Right ventricle myocardium superior (tissue), 1 donor: ENCODE measurements at regions not wholly inside any gene's neighbourhood (a gene's known extent, or its start where the extent isn't known, plus 50 kb on each side); places are given as distances from the start of the nearest gene placed in this dataset.
"Not testable (repeated sequence)": the region's sequence is repeated elsewhere in the genome, so short reads cannot be mapped to it uniquely, and the experiment has no call there.

Experiments
- ATAC-seq: fragments of 200-7000 bp; cut with Tn5 transposase; one replicate; pipeline ENCODE4 v1.9.1; 2020; ENCODE audit warnings: mild to moderate bottlenecking; ENCODE audit not compliant: poor library complexity
- DNase-seq: peaks from one replicate; pipeline ENCODE4 v3.0.0-alpha.2; 2020
- intact Hi-C: fragments of 100-400 bp; cut with DNase I; formaldehyde crosslinking; loops from one replicate; pipeline ENCODE4 v1.11.2; 2022
- donor health status: DM: no; HTN: yes; CAD: no; lungs with severe emphysema.

DNA sequence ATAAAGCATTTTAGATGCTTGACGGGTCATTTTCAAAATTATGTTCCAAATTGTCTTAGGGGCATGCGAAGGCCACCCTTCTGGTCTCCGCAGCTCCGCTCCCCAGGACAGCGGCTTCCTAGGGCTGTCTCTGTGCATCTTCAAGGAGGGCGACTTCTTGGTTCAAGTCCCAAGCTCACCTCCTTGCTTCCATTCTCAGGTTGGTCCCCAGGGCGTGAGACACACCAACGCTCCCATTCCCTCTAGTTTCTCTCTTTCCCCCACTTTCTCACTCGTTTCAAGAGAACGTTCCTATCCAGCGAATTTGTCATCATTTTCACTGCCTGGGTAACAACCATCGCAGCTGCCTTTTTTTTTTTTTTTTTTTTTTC lies 109.4 kb upstream of the CCND2 start:
- no peak for DNase-seq
- ATAC-seq = no peak
- intact Hi-C loops = no loop called here

DNA sequence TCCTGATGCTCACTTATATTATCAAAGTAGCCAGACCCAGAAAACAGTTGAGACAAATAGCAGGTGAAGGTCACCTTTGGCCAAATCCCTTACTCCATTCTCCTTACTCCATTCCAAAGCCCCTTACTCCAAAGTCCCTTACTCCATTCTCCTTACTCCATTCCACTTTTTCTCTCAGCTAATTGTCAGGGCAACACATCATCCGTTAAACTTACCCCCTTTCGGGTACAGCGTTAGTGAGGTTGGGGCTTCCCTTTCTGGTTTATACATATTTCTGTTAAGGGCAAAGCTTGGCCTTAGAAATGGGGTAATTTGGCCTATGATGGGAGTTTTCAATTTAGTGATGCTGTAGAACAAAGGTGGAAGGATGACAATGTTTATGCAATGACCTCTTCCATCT lies 111.8 kb upstream of the CCND2 start:
- DNase-seq (no peak), ATAC-seq (no peak)
- intact Hi-C loops = no loop called here

DNA sequence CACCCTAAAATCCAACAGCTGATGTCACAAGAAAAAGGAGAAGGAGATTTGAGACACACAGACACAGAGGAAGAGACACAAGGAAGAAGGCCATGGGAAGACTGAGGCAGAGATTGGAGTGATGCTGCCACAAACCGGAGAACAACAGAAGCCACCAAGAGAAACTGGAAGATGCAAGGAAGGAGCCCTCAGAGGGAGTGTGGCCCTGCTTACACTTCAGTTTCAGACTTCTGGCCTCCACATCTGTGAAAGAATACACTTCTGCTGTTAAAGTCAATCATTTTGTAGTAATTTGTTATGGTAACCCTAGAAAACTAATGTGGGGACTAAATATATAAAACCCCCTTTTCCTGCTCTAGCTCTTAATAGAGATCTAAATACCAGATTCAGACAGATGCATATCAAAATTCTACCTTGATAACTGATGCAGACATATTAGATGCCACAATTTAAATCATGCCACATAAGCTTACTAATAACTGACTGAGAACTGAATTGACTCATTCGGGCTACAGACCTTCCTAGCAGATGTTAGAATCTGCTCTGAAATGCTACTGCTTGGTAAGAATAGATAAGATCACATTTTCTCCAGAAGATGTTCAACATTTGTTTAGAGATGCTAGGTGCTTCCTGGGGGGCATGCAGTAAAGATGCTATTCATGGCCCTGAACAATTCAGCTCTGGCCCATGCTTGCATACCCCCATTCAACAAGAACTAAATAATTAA lies 113.1 kb upstream of the CCND2 start:
- ATAC-seq = no peak
- intact Hi-C loops = no loop called here
- no peak for DNase-seq

DNA sequence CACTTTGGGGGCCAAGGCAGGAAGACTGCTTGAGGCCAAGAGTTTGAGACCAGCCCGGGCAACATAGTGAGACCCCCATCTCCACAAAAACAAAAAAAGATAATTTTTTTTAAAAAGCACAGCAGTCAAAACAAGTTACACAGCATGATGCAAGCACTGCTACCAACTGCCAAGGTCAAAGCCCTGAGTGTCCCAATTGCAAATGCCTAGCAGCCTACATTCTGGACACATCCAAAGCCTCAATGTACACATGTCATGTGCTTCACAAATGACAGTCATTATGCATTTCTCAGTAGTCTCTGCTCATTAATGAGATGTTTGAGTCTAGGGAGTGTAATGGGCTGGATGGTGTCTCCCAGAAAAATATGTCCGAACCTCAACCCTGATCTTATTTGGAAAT lies 113.7 kb upstream of the CCND2 start:
- intact Hi-C loops = no loop called here
- ATAC-seq = no peak
- no peak for DNase-seq

DNA sequence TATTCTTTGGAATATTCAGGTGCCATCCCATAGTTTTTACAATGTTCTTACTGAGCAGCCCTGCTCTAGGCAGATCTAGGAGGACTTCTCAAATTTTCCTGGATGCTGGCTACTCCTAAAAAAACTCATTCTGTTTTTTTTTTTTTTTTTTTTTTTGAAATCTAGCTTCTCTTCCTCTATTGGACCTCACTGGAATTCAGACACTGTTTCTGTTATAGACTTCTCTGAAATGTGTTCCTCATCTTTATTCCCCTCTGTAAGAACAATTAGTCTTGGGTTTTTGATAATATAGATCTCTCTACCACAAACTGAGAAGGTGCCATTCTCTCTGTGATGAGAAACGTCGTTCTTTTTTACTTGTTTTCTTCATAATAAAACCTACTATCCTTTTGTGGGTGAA lies 115.3 kb upstream of the CCND2 start:
- DNase-seq = no peak
- intact Hi-C loops = no loop called here
- ATAC-seq = no peak

DNA sequence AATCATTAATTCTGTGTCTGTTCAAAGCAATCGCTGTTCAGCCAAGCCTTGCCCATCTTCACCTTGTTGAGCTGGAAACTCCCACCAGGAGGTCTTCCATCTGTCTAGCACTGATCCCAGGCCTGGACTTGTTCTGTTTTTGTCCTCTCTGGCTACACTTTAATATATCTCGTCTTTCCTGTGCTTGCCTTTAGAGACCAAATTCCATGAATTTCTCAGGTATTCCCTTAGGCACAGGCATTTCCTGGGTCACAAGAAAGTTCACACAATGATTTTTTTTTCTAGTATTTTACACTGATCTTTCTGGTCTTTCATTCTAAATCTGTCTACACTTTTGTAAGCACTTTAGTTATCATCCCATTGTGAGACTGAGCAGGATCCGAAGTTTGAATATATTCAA lies 116.4 kb upstream of the CCND2 start:
- intact Hi-C loops = no loop called here
- ATAC-seq (no peak), DNase-seq (no peak)

DNA sequence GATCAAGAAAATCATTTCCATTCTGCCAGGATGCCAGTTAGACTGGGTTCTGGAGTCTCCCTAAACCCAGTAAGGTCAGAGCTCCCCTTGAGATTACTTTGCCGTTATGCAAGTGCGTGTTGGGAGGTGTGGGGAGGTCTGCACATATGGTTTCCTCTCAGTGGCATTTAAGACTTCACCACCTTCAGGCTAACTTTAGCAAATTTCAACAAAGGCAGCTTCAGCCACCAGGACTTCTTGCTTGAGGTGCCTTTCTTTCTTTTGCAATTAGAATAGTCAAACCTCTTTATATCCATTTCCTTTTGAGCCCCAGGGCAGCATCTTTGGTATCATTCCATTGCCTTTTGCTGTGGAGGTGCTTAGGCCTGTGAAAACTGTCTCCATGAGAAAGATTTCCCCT lies 117.2 kb upstream of the CCND2 start:
- ATAC-seq = no peak
- intact Hi-C loops = no loop called here
- no peak for DNase-seq

DNA sequence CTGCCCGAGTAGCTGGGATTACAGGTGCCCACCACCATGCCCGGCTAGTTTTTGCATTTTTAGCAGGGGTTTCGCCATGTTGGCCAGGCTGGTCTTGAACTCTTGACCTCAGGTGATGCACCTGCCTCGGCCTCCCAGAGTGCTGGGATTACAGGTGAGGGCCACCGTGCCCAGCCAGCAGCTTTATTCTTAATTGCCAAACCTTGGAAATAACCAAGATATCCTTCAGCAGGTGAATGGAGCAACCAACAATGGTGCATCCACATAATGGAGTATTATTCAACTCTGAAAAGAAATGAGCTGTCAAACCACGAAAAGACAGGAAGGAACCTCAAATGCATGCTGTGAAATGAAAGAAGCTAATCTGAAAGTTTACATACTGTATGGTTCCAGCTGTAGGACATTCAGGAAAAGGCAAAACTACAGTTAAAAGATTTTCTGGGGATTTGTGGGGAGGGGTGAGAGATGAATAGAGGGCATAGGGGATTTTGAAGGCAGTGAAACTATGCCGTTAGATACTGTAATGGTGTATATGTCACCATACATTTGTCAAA lies 118.8 kb upstream of the CCND2 start:
- intact Hi-C loops = no loop called here
- DNase-seq = no peak
- ATAC-seq = no peak

DNA sequence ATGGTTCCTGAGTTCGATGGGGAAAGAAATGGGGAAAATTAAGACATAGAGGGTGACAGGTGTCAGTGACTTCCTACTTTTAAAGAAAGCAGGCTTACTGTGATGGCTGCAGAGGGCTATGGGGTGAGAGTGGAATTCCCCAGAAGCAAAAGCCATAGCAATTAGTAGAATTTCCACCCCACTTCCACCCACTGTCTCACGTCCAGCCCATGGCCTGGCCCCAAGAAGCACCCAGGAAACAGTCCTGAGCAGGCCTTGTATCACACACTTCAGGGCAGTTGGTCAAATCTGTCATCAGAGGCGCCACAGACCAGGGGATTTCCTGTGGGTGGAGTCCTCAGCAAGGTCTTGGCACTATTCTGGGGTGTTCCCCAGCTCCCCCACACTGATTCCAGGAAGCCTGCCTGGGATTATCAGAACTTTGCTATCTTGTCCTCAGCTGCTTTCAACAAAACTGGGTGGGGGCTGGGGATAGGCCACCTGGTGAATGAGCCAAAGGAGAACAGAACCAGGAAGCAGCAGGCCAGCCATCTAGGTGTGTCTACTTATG lies 120.1 kb upstream of the CCND2 start:
- ATAC-seq (no peak), DNase-seq (no peak)
- intact Hi-C loops = no loop called here

DNA sequence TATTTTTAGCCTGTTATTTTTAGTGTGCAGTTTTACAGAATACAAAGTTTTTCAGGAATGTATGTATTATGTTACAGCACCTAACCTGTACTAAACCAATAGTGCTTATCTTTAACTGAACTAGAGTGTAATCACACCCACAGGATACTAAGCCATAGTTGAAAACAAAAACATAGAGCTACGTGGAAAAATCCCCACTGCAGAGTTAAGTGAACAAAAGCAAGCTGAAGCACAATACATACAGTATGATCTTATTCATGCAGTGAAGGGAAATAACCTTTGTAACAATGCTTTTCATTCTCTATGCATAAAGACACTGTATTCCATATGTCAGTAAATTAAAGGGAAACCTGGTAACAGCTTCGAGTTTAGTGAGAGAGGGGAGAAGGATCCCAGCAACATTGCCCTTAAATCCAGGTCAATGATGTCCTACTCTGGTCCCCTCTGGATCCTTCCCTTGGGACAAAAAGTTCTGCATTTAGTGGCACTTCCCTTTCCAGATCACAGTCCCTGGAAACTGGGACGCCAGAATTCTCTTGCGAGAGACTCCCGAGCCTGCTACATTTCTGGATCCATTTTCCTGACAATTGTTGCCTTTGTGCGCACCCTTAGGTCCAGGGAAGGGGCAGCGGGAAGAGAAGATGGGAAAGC lies 121.3 kb upstream of the CCND2 start:
- no peak for DNase-seq
- ATAC-seq = no peak
- intact Hi-C loops = no loop called here

DNA sequence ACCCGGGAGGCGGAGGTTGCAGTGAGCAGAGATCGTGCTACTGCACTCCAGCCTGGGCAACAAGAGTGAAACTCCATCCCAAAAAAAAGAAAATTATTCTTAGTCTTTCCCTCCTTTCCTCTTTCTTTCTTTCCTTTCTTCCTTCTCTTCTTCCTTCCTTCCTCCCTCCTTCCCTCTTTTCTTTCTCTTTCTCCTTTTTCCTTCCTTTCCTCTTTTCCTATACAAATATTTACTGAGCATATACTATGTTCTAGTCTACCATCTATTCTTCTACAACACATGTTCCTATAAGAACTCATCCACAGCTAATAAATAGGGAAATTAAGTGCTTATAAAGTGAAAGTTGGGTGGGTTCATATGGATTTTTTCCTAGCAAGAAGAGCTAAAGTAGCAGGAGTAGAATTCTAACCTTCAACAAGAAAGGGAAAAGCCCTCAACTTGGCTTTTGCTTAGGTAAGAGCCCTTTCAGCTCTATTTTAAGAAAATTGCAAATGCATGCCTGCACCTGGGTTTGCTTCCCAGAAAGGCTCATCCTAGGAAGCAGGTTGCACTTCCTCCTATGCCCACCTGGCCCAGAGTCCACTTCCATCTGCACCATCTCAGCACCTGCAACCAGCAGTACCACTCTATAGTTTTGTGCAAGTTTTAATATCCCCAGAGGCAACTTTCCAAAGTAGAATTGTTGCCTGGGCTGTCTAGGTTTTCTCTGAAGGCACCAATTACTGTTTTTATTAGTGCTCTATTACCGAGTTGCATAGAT lies 122.0 kb upstream of the CCND2 start:
- intact Hi-C loops = no loop called here

DNA sequence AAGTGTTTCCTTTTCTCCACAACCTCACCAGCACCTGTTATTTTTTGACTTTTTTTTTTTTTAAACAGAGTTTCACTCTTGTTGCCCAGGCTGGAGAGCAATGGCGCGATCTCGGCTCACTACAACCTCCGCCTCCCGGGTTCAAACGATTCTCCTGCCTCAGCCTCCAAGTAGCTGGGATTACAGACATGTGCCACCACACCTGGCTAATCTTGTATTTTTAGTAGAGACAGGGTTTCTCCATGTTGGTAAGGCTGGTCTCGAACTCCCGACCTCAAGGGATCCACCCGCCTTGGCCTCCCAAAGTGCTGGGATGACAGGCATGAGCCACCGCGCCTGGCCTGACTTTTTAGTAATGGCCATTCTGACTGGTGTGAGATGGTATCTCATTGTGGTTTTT lies 123.2 kb upstream of the CCND2 start:
- intact Hi-C loops, ATAC-seq, DNase-seq: not testable (repeated sequence)

More for the DNA sequence above, 122.0 kb upstream of the CCND2 start:
- no peak for DNase-seq
- no peak for ATAC-seq

DNA sequence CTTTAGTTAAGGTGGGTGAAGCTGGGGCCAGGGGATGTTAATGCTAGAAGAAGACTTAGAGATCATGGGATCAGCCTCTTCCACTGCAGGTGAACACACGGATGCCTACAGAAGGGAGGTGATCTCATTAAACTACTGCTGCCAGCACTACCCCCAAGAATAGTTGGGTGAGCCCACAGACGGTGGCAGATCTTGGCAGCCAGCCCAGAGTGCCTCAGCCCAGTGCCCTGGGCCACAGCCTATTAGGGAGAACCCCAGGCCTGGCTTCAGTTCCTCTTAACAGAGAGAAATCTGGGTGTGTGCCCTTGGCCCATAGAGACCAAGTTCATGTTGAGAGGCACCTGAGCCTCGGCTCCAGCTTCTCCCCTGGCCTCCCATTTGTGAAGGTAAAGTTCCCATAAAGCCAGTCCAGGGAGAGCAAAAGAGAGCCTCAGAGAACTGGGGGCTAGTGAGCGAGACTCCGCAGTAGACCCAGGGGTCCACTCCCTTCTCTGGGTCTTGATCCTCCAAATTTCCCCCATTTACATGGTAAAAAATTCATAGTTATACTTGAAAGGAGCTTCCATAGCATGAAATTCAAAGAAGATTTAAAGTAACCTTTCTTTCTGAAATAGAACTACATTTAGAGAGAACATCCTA lies 125.0 kb upstream of the CCND2 start:
- peak; percentile 83 for DNase-seq
- ATAC-seq = peak; percentile 49
- intact Hi-C loops = no loop called here

DNA sequence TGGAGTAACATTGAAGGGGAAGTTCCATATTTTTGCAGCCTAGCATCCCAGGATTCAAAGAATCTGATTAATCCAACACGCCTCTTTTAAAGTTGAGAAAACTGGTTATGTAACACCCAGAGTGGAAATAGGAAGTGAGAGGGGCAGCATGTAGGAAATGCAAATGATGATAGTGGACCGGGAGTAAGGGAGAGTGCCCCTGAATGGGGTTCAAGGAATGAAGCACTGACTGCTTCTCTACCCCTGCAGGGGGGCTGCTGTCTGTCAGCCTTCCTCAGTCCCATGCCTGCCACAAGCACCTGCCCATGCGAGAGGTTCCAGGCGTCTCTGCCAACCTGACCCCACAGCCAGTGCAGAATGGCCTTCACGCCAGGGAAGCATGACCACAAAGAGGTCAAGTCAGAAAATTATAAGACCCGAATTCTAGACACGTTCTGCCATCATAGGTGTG lies 126.5 kb upstream of the CCND2 start:
- ATAC-seq (no peak), DNase-seq (no peak)
- intact Hi-C loops = no loop called here

DNA sequence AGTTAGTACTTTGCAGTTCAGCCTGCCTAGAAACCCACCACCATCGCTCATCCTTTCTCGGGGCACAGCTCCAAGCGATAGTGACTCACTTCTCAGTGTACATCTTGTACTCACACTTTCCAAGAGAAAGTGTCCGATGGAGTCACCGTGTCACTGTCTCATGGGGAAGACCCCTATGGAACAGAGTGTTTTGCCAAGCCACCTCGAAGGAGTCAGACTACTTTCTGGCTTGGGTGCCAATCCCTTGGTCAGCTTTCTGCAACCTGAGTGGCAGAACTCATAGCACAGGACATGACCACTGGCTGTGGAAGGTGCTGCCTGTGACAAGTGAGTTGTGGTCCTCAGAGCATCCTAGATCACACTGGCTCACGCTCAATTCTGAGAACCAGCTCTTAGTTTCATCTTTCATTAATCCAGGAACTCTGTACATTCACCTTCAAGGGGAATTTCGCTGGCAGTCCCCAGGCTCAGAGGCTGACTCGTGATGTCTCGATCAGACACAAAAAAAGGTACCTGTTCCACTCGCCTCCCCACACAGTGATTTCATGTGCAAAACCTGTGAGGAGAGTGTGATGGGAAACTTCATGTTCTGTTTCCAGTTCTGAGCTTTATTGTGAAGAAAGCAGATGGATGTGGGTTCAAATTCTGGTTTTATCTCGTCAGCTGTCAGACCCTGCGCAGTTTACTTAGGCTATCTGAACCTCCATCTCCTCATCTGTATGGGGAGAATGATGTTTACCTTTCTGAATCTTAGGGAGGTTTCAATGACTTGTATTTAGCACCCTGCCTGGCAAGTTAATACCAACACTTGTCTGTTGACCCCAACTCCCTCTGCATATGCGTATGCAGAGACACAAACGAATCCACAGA lies 127.3 kb upstream of the CCND2 start:
- no peak for ATAC-seq
- intact Hi-C loops = no loop called here
- DNase-seq = no peak

DNA sequence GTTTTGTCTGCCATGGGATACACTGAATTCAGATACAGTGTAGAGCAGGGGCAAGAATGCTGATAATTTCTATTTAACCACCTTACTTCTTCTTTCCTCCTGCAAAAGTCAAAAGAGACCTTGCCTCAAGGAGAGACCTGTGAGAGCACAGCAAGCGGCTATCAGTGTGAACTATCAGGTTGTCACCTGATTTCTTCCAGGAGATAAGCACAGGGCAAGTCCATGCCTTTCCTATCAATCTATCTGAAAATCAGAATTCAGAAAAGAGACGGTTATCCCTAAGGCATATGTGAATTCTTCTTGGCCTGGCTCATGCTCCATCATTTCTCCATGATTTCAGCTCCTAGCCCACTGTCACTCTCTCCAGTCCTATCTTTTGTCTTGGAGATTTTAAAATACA lies 128.9 kb upstream of the CCND2 start:
- ATAC-seq (no peak), DNase-seq (no peak)
- intact Hi-C loops = no loop called here

DNA sequence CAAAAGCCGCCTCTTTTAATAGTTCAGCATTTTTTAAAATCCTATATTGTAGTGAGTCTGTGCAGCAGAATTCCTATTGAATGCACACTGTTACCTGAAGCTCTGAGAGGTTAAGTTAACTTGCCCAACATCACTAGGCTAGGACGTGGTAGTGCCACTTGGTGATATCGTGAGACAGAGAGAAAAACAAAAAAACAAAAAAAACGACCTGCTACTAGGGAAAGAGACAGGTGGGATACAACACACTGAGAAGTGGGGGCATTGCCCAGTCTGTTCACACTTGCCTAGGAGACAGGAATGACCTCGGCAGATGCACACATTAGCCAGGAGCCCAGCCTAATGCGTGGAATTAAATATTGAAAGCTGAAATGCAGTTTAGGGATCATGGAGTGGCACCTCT lies 129.7 kb upstream of the CCND2 start:
- intact Hi-C loops = no loop called here
- DNase-seq (no peak), ATAC-seq (no peak)
